ENCODE measurements at regions not wholly inside any gene's neighbourhood (a gene's known extent, or its start where the extent isn't known, plus 50 kb on each side); places are given as distances from the start of the nearest gene placed in this dataset.

DNA sequence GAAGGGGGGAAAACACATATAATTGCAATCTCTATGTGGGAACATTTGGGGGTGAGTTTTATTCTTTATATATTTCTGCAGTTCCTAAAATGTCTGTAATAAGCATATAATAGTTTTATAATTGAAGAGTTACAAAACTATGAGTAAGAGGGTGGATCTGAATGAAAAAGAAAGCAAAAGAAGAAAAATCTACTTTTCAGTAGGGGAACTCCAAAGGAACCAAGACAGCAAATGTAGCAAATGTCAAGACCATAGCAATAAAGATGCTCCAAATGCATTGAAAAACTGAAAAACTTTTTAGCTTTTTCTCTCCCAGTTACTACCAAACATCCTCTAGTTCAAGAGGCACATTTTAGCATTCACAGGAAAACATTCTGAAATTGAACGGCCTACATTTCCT is 434.8 kb downstream of the LMO4 start:
- Histone ChIP-seq H3K4me1 (ENCODE audit: control insufficient read depth in 1 of 2, insufficient read depth in 2 of 2, low read length in 2 of 2) (no peaks in the 10 kb centered on the region), H3K36me3 (replicated peaks in 1 of 2; ENCODE audit: control insufficient read depth in 1 of 2, insufficient read depth in 2 of 2, low read length in 2 of 2) (no peaks in the 10 kb centered on the region), H3K27ac (ENCODE audit: low read depth in 1 of 2, low read length in 2 of 2) (no peak overlapping the region), H2AFZ (ENCODE audit: insufficient read depth, low read depth, low read length, poor library complexity, severe bottlenecking) (no peak overlapping the region), H3K27me3 (ENCODE audit: control insufficient read depth in 2 of 2, insufficient read depth in 2 of 2, low read length in 2 of 2) (no peaks in the 10 kb centered on the region), H4K20me1 (ENCODE audit: insufficient read depth, low read length) (no peaks in the 10 kb centered on the region), H3K9me3 (replicated peaks in 1 of 2; ENCODE audit: control insufficient read depth in 1 of 2, insufficient read depth in 1 of 2, low read length in 2 of 2) (no peaks in the 10 kb centered on the region), H3K4me2 (replicated peaks; ENCODE audit: extremely low read depth, low read length, poor library complexity, severe bottlenecking) (no peak overlapping the region), H3K4me3 (replicated peaks in 1 of 3; ENCODE audit: low read depth in 2 of 3, low read length in 3 of 3) (no peak overlapping the region), H3K79me2 (ENCODE audit: insufficient read depth, low read length) (no peaks in the 10 kb centered on the region), H3K9ac (ENCODE audit: insufficient read depth, low read length, poor library complexity, severe bottlenecking) (no peak overlapping the region)
- TF ChIP-seq, protein P1, sequence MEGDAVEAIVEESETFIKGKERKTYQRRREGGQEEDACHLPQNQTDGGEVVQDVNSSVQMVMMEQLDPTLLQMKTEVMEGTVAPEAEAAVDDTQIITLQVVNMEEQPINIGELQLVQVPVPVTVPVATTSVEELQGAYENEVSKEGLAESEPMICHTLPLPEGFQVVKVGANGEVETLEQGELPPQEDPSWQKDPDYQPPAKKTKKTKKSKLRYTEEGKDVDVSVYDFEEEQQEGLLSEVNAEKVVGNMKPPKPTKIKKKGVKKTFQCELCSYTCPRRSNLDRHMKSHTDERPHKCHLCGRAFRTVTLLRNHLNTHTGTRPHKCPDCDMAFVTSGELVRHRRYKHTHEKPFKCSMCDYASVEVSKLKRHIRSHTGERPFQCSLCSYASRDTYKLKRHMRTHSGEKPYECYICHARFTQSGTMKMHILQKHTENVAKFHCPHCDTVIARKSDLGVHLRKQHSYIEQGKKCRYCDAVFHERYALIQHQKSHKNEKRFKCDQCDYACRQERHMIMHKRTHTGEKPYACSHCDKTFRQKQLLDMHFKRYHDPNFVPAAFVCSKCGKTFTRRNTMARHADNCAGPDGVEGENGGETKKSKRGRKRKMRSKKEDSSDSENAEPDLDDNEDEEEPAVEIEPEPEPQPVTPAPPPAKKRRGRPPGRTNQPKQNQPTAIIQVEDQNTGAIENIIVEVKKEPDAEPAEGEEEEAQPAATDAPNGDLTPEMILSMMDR (IDR thresholded peaks at IDR 0.05): no peak
- Mint-ChIP-seq H3K9me3 (peaks cover 0 to 6% (median 1%) of the 10 kb centered on the region in 7 donors), H3K4me1 (no peaks in the 10 kb centered on the region), H3K36me3 (no peaks in the 10 kb centered on the region), H3K4me3 (no peak overlapping the region), H3K27ac (no peak overlapping the region), H3K27me3 (ENCODE audit: low read depth in 3 of 3) (no peaks in the 10 kb centered on the region)
- intact Hi-C loops (cut with micrococcal nuclease): no loop called here
- DNase-seq: no peak
- no CpG with 5 or more reads among the region's 1 CpG for WGBS (ENCODE audit: insufficient coverage)

DNA sequence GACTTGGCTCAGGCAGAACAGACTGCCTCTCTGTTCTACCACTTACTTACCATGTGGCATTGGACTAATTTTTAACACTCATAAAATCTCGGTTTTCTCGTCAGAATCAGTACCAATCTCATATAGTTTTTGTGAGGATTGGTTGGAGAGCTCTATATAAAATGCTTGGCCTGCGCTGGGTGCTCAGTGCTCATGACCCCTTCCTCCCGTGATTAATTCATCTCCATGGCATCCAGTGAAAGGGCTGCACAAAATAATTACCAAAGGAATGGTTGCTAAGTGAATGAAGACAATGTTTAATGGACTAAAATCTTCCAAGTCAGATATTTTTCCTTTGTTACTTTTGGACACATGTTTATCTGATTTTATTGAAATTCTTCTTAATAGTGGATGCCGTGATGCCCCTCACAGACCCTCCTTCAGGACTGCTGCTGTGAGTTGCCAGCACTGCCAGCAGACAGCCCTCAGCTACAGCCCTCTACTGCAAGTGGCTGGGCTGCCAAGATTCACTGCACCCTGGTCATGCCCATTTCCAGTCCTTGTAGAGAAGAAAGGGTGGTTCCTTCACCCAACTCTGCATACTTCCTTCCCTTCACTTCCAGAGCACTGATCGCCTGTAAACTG is 436.5 kb downstream of the LMO4 start:
- Histone ChIP-seq H2AFZ (ENCODE audit: insufficient read depth, low read depth, low read length, poor library complexity, severe bottlenecking) (no peak overlapping the region), H3K4me1 (ENCODE audit: control insufficient read depth in 1 of 2, insufficient read depth in 2 of 2, low read length in 2 of 2) (no peaks in the 10 kb centered on the region), H3K36me3 (replicated peaks in 1 of 2; ENCODE audit: control insufficient read depth in 1 of 2, insufficient read depth in 2 of 2, low read length in 2 of 2) (no peaks in the 10 kb centered on the region), H3K9ac (ENCODE audit: insufficient read depth, low read length, poor library complexity, severe bottlenecking) (no peak overlapping the region), H3K4me2 (replicated peaks; ENCODE audit: extremely low read depth, low read length, poor library complexity, severe bottlenecking) (no peak overlapping the region), H3K4me3 (replicated peaks in 1 of 3; ENCODE audit: low read depth in 2 of 3, low read length in 3 of 3) (no peak overlapping the region), H3K9me3 (replicated peaks in 1 of 2; ENCODE audit: control insufficient read depth in 1 of 2, insufficient read depth in 1 of 2, low read length in 2 of 2) (no peaks in the 10 kb centered on the region), H3K79me2 (ENCODE audit: insufficient read depth, low read length) (no peaks in the 10 kb centered on the region), H3K27ac (ENCODE audit: low read depth in 1 of 2, low read length in 2 of 2) (no peak overlapping the region), H3K27me3 (ENCODE audit: control insufficient read depth in 2 of 2, insufficient read depth in 2 of 2, low read length in 2 of 2) (no peaks in the 10 kb centered on the region), H4K20me1 (ENCODE audit: insufficient read depth, low read length) (no peaks in the 10 kb centered on the region)
- no peak for DNase-seq
- TF ChIP-seq, protein P1 (IDR thresholded peaks at IDR 0.05): no peak
- no peak overlapping the region for H3K4me3 Mint-ChIP-seq
- no peaks in the 10 kb centered on the region for H3K36me3 Mint-ChIP-seq
- intact Hi-C loops (cut with micrococcal nuclease): no loop called here
- H3K27me3 Mint-ChIP-seq (ENCODE audit: low read depth in 3 of 3): no peaks in the 10 kb centered on the region
- peaks cover 1 to 6% (median 3%) of the 10 kb centered on the region in 7 donors for H3K9me3 Mint-ChIP-seq
- peak overlapping the region in 1 of 7 donors; percentile 39 for H3K27ac Mint-ChIP-seq
- no peaks in the 10 kb centered on the region for H3K4me1 Mint-ChIP-seq
- WGBS (ENCODE audit: insufficient coverage): 100% methylated on average over 1 of the region's 6 CpGs

Data from CD14-positive monocyte (primary cell).